GM12878 (cell line): ENCODE measurements at regions not wholly inside any gene's neighbourhood (a gene's known extent, or its start where the extent isn't known, plus 50 kb on each side); places are given as distances from the start of the nearest gene placed in this dataset.

Experiments
- ATAC-seq: fragments of 200-7000 bp; cut with Tn5 transposase; 3 replicates; pipeline ENCODE4 v1.9.1; 2020; ENCODE audit warnings: mild to moderate bottlenecking, moderate library complexity
- BruUV-seq: library from RNA; stranded (reverse); fragments of 400-500 nt; replicated peaks from 2 replicates; lab custom pipeline; 2021; lab: Mats Ljungman, UMichigan
- CTCF ChIA-PET: fragments of 300-600 bp; sonication (Branson Sonifier 250); formaldehyde crosslinking; extraction: SDS; loops from one replicate; lab custom pipeline; 2021; ENCODE audit warnings: inconsistent platforms; lab: Yijun Ruan, JAX
- POLR2A ChIA-PET: fragments of 350-600 bp; formaldehyde crosslinking; extraction: SDS; loops from one replicate; lab custom pipeline; 2021; ENCODE audit warnings: inconsistent platforms; lab: Charles Lee
- RAD21 ChIA-PET: fragments of 300-600 bp; sonication (Branson Sonifier 250); formaldehyde crosslinking; loops from one replicate; lab custom pipeline; 2023; ENCODE audit warnings: antibody characterized with exemption; ENCODE audit not compliant: unreplicated experiment; lab: Charles Lee
- SMC1A ChIA-PET: fragments of 300-600 bp; sonication (Branson Sonifier 250); formaldehyde crosslinking; loops from one replicate; lab custom pipeline; 2023; ENCODE audit not compliant: unreplicated experiment, uncharacterized antibody; lab: Charles Lee
- DNase-seq: peaks from one replicate; pipeline ENCODE4 v3.0.0-alpha.2; 2011; ENCODE audit warnings: low read depth, low spot score
- FAIRE-seq: peaks from 3 replicates; lab custom pipeline; 2011; peaks lifted over from hg19 to GRCh38; lab: Jason Lieb, UNC
- H2AFZ ChIP-seq: 2 replicates; pipeline ENCODE4 v1.6.0; 2011; ENCODE audit warnings: low read depth, low read length, control low read depth; ENCODE audit not compliant: control insufficient read depth
- H3K27ac ChIP-seq: 2 replicates; pipeline ENCODE4 v1.5.1; 2011; ENCODE audit warnings: control low read depth; ENCODE audit not compliant: control insufficient read depth, insufficient read depth
- H3K27me3 ChIP-seq, 2 experiments: replicated peaks in 1 of 2; 2 replicates each; pipeline versions ENCODE4 v1.6.0 to v1.6.1; 2011; ENCODE audit warnings: low read length in 1 of 2; ENCODE audit not compliant: control insufficient read depth in 2 of 2, insufficient read depth in 2 of 2
- H3K36me3 ChIP-seq, 2 experiments: 2 replicates each; pipeline ENCODE4 v1.5.1; 2011; ENCODE audit warnings: low read length in 1 of 2; ENCODE audit not compliant: control insufficient read depth in 2 of 2, insufficient read depth in 2 of 2
- H3K4me1 ChIP-seq: 2 replicates; pipeline ENCODE4 v1.6.1; 2011; ENCODE audit warnings: mild to moderate bottlenecking, low read length, moderate library complexity, mixed read lengths; ENCODE audit not compliant: control insufficient read depth, insufficient read depth
- H3K4me2 ChIP-seq: 2 replicates; pipeline ENCODE4 v1.6.0; 2011; ENCODE audit warnings: control low read depth; ENCODE audit not compliant: control insufficient read depth, insufficient read depth
- H3K4me3 ChIP-seq: fragments of 200-600 bp; sonication (generic); 2 replicates; pipeline ENCODE4 v1.5.1; 2016
- H3K79me2 ChIP-seq: 2 replicates; pipeline ENCODE4 v1.6.0; 2011; ENCODE audit warnings: low read length; ENCODE audit not compliant: control insufficient read depth, insufficient read depth
- H3K9ac ChIP-seq: 2 replicates; pipeline ENCODE4 v1.8.0; 2011; ENCODE audit warnings: low read length, control low read depth, mixed read lengths; ENCODE audit not compliant: control insufficient read depth, insufficient read depth
- H3K9me3 ChIP-seq: replicated peaks from 3 replicates; pipeline ENCODE4 v1.5.1; 2011; ENCODE audit warnings: mild to moderate bottlenecking, low read length; ENCODE audit not compliant: control insufficient read depth, insufficient read depth
- H4K20me1 ChIP-seq: 2 replicates; pipeline ENCODE4 v1.6.0; 2011; ENCODE audit not compliant: control insufficient read depth, insufficient read depth
- ATF7 ChIP-seq: fragments of 450-650 bp; IDR thresholded peaks from 2 replicates; pipeline ENCODE4 v1.6.1; 2016; ENCODE audit warnings: low read depth, mild to moderate bottlenecking
- ETV6 ChIP-seq, 2 experiments: fragments of 450-650 bp in 1 of 2; IDR thresholded peaks in 1 of 2; conservative IDR thresholded peaks in 1 of 2; 2 replicates each; pipeline ENCODE4 v1.6.1; 2014; ENCODE audit warnings: antibody characterized with exemption in 1 of 2, borderline replicate concordance in 1 of 2, low read depth in 1 of 2, mild to moderate bottlenecking in 1 of 2, moderate library complexity in 1 of 2
- HDAC2 ChIP-seq: fragments of 200-600 bp; sonication (generic); IDR thresholded peaks from 2 replicates; pipeline ENCODE4 v1.6.1; 2017
- LARP7 ChIP-seq: fragments of 450-650 bp; IDR thresholded peaks from 2 replicates; pipeline ENCODE4 v1.6.1; 2017; ENCODE audit warnings: mild to moderate bottlenecking
- NR2C2 ChIP-seq: IDR thresholded peaks from 2 replicates; pipeline ENCODE4 v1.6.1; 2011; ENCODE audit warnings: borderline replicate concordance, low read depth; ENCODE audit not compliant: control insufficient read depth, insufficient read length
- NR2F1 ChIP-seq: fragments of 450-650 bp; conservative IDR thresholded peaks from 2 replicates; pipeline ENCODE4 v1.6.1; 2017; ENCODE audit warnings: mild to moderate bottlenecking
- PAX5 ChIP-seq: IDR thresholded peaks from 2 replicates; pipeline ENCODE4 v1.6.1; 2011; ENCODE audit warnings: low read depth, low read length, borderline replicate concordance
- SREBF2 ChIP-seq: IDR thresholded peaks from 2 replicates; pipeline ENCODE4 v1.6.1; 2012; ENCODE audit warnings: mild to moderate bottlenecking, low read length
- SRF ChIP-seq, 2 experiments: IDR thresholded peaks; 2 replicates each; pipeline ENCODE4 v1.6.1; 2011; ENCODE audit warnings: low read depth in 2 of 2, low read length in 2 of 2, mild to moderate bottlenecking in 1 of 2, moderate library complexity in 1 of 2
- STAT1 ChIP-seq: fragments of 450-650 bp; conservative IDR thresholded peaks from 2 replicates; pipeline ENCODE4 v1.6.1; 2014; ENCODE audit warnings: antibody characterized with exemption, mild to moderate bottlenecking
- TBL1XR1 ChIP-seq: IDR thresholded peaks from 2 replicates; pipeline ENCODE4 v1.6.1; 2012; ENCODE audit warnings: low read depth, low read length, improper control_type of control experiment
- WGBS: methylation state at CpG from one replicate; pipeline ENCODE4 v1.1.6; 2016; ENCODE audit warnings: low lambda C conversion rate; ENCODE audit not compliant: insufficient replicate concordance, insufficient coverage; ENCODE audit errors: missing lambda C conversion rate; 5-methylcytosine and 5-hydroxymethylcytosine counted together
- in situ Hi-C: fragments of 300-500 bp; cut with MboI; formaldehyde crosslinking; loops from 9 replicates; pipeline ENCODE4 v1.14.3; 2018; ENCODE audit warnings: mixed read lengths
- intact Hi-C: fragments of 100-400 bp; cut with micrococcal nuclease; formaldehyde crosslinking; loops from one replicate; pipeline ENCODE4 v1.14.2; 2022; ENCODE audit not compliant: unreplicated experiment
- TF ChIP-seq, protein P1 (sequence below): fragments of 450-650 bp; IDR thresholded peaks from 2 replicates; pipeline ENCODE4 v1.6.1; 2018; ENCODE audit warnings: mild to moderate bottlenecking, low read depth, moderate library complexity; ENCODE audit not compliant: partially characterized antibody

DNA sequence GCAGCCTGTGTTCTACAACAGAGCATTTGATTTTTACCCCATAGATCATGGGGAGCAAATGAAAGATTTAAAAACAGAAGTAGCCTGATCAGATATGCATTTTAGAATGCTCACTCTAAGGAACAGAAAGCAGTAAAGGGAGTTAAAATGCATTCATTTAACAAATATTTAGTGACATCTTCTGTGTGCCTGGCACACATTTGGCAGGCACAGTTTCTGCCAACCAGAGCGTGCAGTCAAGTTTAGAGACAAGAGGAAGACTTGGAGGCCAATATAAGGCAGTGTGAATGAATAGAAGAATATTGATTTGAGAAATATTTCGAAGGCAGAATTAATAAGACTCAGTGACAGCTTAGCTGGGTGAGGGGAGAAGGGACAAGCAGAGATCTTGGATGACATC lies 210.1 kb downstream of the KDR start:
- Histone ChIP-seq H3K4me2 (no peak overlapping the region), H3K27me3 (no peaks in the 10 kb centered on the region), H3K79me2 (no peaks in the 10 kb centered on the region), H4K20me1 (no peaks in the 10 kb centered on the region), H3K27ac (no peak overlapping the region), H3K9ac (no peak overlapping the region), H3K36me3 (no peaks in the 10 kb centered on the region), H3K9me3 (no peaks in the 10 kb centered on the region), H2AFZ (no peak overlapping the region), H3K4me1 (no peaks in the 10 kb centered on the region), H3K4me3 (no peak overlapping the region)
- POLR2A ChIA-PET = no interaction called here
- no peak for TF ChIP-seq LARP7
- TF ChIP-seq STAT1 = no peak
- no peak for TF ChIP-seq HDAC2
- no peak for TF ChIP-seq NR2C2
- no peak for TF ChIP-seq ETV6 (conservative IDR thresholded peaks at IDR 0.05 in 1 of 2, IDR thresholded peaks at IDR 0.05 in 1 of 2; ENCODE audit: borderline replicate concordance in 1 of 2, low read depth in 1 of 2)
- TF ChIP-seq SREBF2 = no peak
- no peak for TF ChIP-seq PAX5
- TF ChIP-seq, protein P1, sequence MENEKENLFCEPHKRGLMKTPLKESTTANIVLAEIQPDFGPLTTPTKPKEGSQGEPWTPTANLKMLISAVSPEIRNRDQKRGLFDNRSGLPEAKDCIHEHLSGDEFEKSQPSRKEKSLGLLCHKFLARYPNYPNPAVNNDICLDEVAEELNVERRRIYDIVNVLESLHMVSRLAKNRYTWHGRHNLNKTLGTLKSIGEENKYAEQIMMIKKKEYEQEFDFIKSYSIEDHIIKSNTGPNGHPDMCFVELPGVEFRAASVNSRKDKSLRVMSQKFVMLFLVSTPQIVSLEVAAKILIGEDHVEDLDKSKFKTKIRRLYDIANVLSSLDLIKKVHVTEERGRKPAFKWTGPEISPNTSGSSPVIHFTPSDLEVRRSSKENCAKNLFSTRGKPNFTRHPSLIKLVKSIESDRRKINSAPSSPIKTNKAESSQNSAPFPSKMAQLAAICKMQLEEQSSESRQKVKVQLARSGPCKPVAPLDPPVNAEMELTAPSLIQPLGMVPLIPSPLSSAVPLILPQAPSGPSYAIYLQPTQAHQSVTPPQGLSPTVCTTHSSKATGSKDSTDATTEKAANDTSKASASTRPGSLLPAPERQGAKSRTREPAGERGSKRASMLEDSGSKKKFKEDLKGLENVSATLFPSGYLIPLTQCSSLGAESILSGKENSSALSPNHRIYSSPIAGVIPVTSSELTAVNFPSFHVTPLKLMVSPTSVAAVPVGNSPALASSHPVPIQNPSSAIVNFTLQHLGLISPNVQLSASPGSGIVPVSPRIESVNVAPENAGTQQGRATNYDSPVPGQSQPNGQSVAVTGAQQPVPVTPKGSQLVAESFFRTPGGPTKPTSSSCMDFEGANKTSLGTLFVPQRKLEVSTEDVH = no peak
- no peak for TF ChIP-seq TBL1XR1
- no peak for TF ChIP-seq SRF (IDR thresholded peaks at IDR 0.05; ENCODE audit: low read depth in 2 of 2, low read length in 2 of 2)
- no peak for TF ChIP-seq NR2F1
- TF ChIP-seq ATF7 = no peak
- DNase-seq = no peak
- SMC1A ChIA-PET = no interaction called here
- RAD21 ChIA-PET = no interaction called here
- intact Hi-C loops (no loop called here), in situ Hi-C loops (no loop called here)
- ATAC-seq = no peak
- CTCF ChIA-PET = no interaction called here
- BruUV-seq = no TSS peak
- no peak for FAIRE-seq
- WGBS = 0% methylated on average over 2 of the region's 2 CpGs
